Esophagus squamous epithelium (tissue), 5 donors: ENCODE measurements at regions not wholly inside any gene's neighbourhood (a gene's known extent, or its start where the extent isn't known, plus 50 kb on each side); places are given as distances from the start of the nearest gene placed in this dataset.
A peak's percentile ranks its signal among the peaks of the same experiment; 100 is the strongest.

ENCODE experiments used
- DNase-seq: peaks from one replicate; lab custom pipeline; 2025; lab: John Stamatoyannopoulos, UW
- H3K27ac ChIP-seq, 4 donors: fragments of 200-600 bp; sonication (generic); one replicate each; pipeline ENCODE4 v1.5.1; 2016 to 2019; ENCODE audit warnings: mild to moderate bottlenecking in 1 of 4
- H3K27me3 ChIP-seq, 4 donors: fragments of 200-600 bp; sonication (generic); 1 replicate in 3 of 4; 2 replicates in 1 of 4; pipeline versions ENCODE4 v1.5.1 to v1.6.0; 2017 to 2021; ENCODE audit warnings: antibody characterized with exemption in 1 of 4
- H3K36me3 ChIP-seq, 3 donors: fragments of 200-600 bp; sonication (generic); one replicate each; pipeline ENCODE4 v1.5.1; 2016 to 2019
- H3K4me1 ChIP-seq, 3 donors: fragments of 200-600 bp; sonication (generic); one replicate each; pipeline ENCODE4 v1.5.1; 2017 to 2019
- H3K4me3 ChIP-seq, 4 donors: fragments of 200-600 bp; sonication (generic); 1 replicate in 3 of 4; 2 replicates in 1 of 4; pipeline ENCODE4 v1.5.1; 2016 to 2019; ENCODE audit warnings: mild to moderate bottlenecking in 2 of 4, moderate library complexity in 1 of 4
- H3K9me3 ChIP-seq, 3 donors: fragments of 200-600 bp; sonication (generic); one replicate each; pipeline ENCODE4 v1.5.1; 2016 to 2019
- CTCF ChIP-seq, 6 experiments: fragments of 450-650 bp in 4 of 6; fragments of 200-600 bp in 2 of 6; sonication (generic) in 2 of 6; IDR thresholded peaks; one replicate each; pipeline ENCODE4 v1.5.1; 2016 to 2019; ENCODE audit warnings: antibody characterized with exemption in 6 of 6, mild to moderate bottlenecking in 4 of 6, moderate library complexity in 4 of 6
- POLR2A ChIP-seq, 4 donors: fragments of 450-650 bp; IDR thresholded peaks; one replicate each; pipeline ENCODE4 v1.6.1; 2017; ENCODE audit warnings: antibody characterized with exemption in 4 of 4, mild to moderate bottlenecking in 4 of 4, moderate library complexity in 3 of 4
- WGBS, 2 donors: methylation state at CpG; one replicate each; pipeline ENCODE4 v1.1.5; 2018; 5-methylcytosine and 5-hydroxymethylcytosine counted together
- intact Hi-C: fragments of 100-400 bp; cut with DNase I; formaldehyde crosslinking; loops from one replicate; pipeline ENCODE4 v1.15.0; 2022
- donor health status: DM: yes; HTN: yes; CAD: no.

GRCh38 chr4:110371016-110371770 lies 104.8 kb upstream of the ENPEP start:
- DNase-seq = no peak
- no peaks in the 10 kb centered on the region for H3K4me1 ChIP-seq
- TF ChIP-seq POLR2A (IDR thresholded peaks at IDR 0.05) = no peak
- no peak for TF ChIP-seq CTCF (IDR thresholded peaks at IDR 0.05)
- intact Hi-C loops = no loop called here
- H3K27ac ChIP-seq = no peak overlapping the region
- H3K36me3 ChIP-seq = no peaks in the 10 kb centered on the region
- 49 to 67% methylated on average over 4 of the region's 4 CpGs for WGBS, 2 donors
- no peak overlapping the region for H3K4me3 ChIP-seq
- H3K9me3 ChIP-seq = no peaks in the 10 kb centered on the region
- no peaks in the 10 kb centered on the region for H3K27me3 ChIP-seq

- Histone ChIP-seq H3K27me3 (peaks cover 0 to 3% (median 0%) of the 10 kb centered on the region in 4 donors), H3K9me3 (no peaks in the 10 kb centered on the region), H3K36me3 (no peaks in the 10 kb centered on the region), H3K27ac (no peak overlapping the region), H3K4me3 (no peak overlapping the region), H3K4me1 (no peaks in the 10 kb centered on the region)
- TF ChIP-seq POLR2A (IDR thresholded peaks at IDR 0.05) (no peak), CTCF (IDR thresholded peaks at IDR 0.05) (no peak)
- 85 to 91% methylated on average over 3 of the region's 3 CpGs for WGBS, 2 donors
- intact Hi-C loops = no loop called here
- no peak for DNase-seq
Measured at GRCh38 chr4:110368409-110368808, 107.5 kb upstream of the ENPEP start.

- WGBS, 2 donors = 37 to 59% methylated on average over 3 of the region's 3 CpGs
- TF ChIP-seq POLR2A (IDR thresholded peaks at IDR 0.05) (no peak), CTCF (IDR thresholded peaks at IDR 0.05) (no peak)
- H3K27ac ChIP-seq = no peak overlapping the region
- no peaks in the 10 kb centered on the region for H3K36me3 ChIP-seq
- H3K9me3 ChIP-seq = no peaks in the 10 kb centered on the region
- H3K4me3 ChIP-seq = no peak overlapping the region
- H3K27me3 ChIP-seq = peaks cover 0 to 3% (median 0%) of the 10 kb centered on the region in 4 donors
- no peak for DNase-seq
- intact Hi-C loops = no loop called here
- H3K4me1 ChIP-seq = no peaks in the 10 kb centered on the region
Measured at GRCh38 chr4:110367156-110367555, 108.8 kb upstream of the ENPEP start.

GRCh38 chr4:110365761-110366160 lies 110.2 kb upstream of the ENPEP start:
- WGBS, 2 donors = 41 to 42% methylated on average over 1 of the region's 1 CpG
- Histone ChIP-seq H3K27ac (no peak overlapping the region), H3K4me1 (peaks cover 0 to 10% (median 0%) of the 10 kb centered on the region in 3 donors), H3K9me3 (no peaks in the 10 kb centered on the region), H3K4me3 (no peak overlapping the region), H3K27me3 (peaks cover 0 to 3% (median 0%) of the 10 kb centered on the region in 4 donors), H3K36me3 (no peaks in the 10 kb centered on the region)
- no peak for DNase-seq
- TF ChIP-seq POLR2A (IDR thresholded peaks at IDR 0.05) = no peak
- intact Hi-C loops = no loop called here

- Histone ChIP-seq H3K9me3 (no peaks in the 10 kb centered on the region), H3K4me1 (peaks cover 0 to 10% (median 0%) of the 10 kb centered on the region in 3 donors), H3K4me3 (no peak overlapping the region), H3K36me3 (no peaks in the 10 kb centered on the region), H3K27me3 (peaks cover 0 to 3% (median 0%) of the 10 kb centered on the region in 4 donors), H3K27ac (peak overlapping the region in 1 of 4 donors; percentile 11)
- intact Hi-C loops = no loop called here
- no peak for DNase-seq
- TF ChIP-seq POLR2A (IDR thresholded peaks at IDR 0.05) (no peak), CTCF (IDR thresholded peaks at IDR 0.05) (no peak)
- WGBS, 2 donors = 54 to 55% methylated on average over 3 of the region's 3 CpGs
Measured at GRCh38 chr4:110364911-110365520, 110.9 kb upstream of the ENPEP start.
